Chondrocyte (in vitro differentiated cells): ENCODE measurements at regions not wholly inside any gene's neighbourhood (a gene's known extent, or its start where the extent isn't known, plus 50 kb on each side); places are given as distances from the start of the nearest gene placed in this dataset.

Experiments
- DNase-seq: peaks from one replicate; pipeline ENCODE4 v3.0.0; 2021; ENCODE audit warnings: mixed read lengths, low spot score
- H3K27ac Mint-ChIP-seq: one replicate; pipeline ENCODE4 v1.8.0; 2021; ENCODE audit warnings: mild to moderate bottlenecking, moderate library complexity, mixed read lengths; ENCODE audit not compliant: unreplicated experiment
- H3K27me3 Mint-ChIP-seq: 2 replicates; pipeline ENCODE4 v1.8.0; 2021; ENCODE audit warnings: low read depth, mixed read lengths
- H3K36me3 Mint-ChIP-seq: 2 replicates; pipeline ENCODE4 v1.8.0; 2021; ENCODE audit warnings: low read depth, mixed read lengths
- H3K4me1 Mint-ChIP-seq: 2 replicates; pipeline ENCODE4 v1.8.0; 2021; ENCODE audit warnings: low read depth, mild to moderate bottlenecking, mixed read lengths
- H3K4me3 Mint-ChIP-seq: one replicate; pipeline ENCODE4 v1.8.0; 2021; ENCODE audit warnings: mild to moderate bottlenecking, moderate library complexity, mixed read lengths; ENCODE audit not compliant: unreplicated experiment
- H3K9me3 Mint-ChIP-seq: 2 replicates; pipeline ENCODE4 v1.8.0; 2021; ENCODE audit warnings: low read depth, mixed read lengths
- CTCF ChIP-seq: fragments of 200-600 bp; sonication (generic); IDR thresholded peaks from 2 replicates; pipeline ENCODE4 v1.5.0; 2021; ENCODE audit warnings: antibody characterized with exemption, mild to moderate bottlenecking, moderate library complexity

- no peaks in the 10 kb centered on the region for H3K27me3 Mint-ChIP-seq
- TF ChIP-seq CTCF = no peak
- peaks cover 2% of the 10 kb centered on the region for H3K36me3 Mint-ChIP-seq
- H3K9me3 Mint-ChIP-seq = peaks cover 4% of the 10 kb centered on the region
- no peak overlapping the region for H3K4me3 Mint-ChIP-seq
- no peak overlapping the region for H3K27ac Mint-ChIP-seq
- H3K4me1 Mint-ChIP-seq = no peaks in the 10 kb centered on the region
- DNase-seq = no peak
Measured at GRCh38 chr2:217497843-217498377, 504.9 kb downstream of the TNS1 start.

- no peaks in the 10 kb centered on the region for H3K27me3 Mint-ChIP-seq
- H3K27ac Mint-ChIP-seq = no peak overlapping the region
- no peak for TF ChIP-seq CTCF
- DNase-seq = no peak
- peaks cover 2% of the 10 kb centered on the region for H3K36me3 Mint-ChIP-seq
- H3K4me3 Mint-ChIP-seq = no peak overlapping the region
- peaks cover 4% of the 10 kb centered on the region for H3K9me3 Mint-ChIP-seq
- H3K4me1 Mint-ChIP-seq = peaks cover 4% of the 10 kb centered on the region
Measured at GRCh38 chr2:217494557-217494956, 508.2 kb downstream of the TNS1 start.

- Mint-ChIP-seq H3K9me3 (peaks cover 4% of the 10 kb centered on the region), H3K4me3 (no peak overlapping the region), H3K27me3 (no peaks in the 10 kb centered on the region), H3K27ac (no peak overlapping the region), H3K36me3 (peaks cover 2% of the 10 kb centered on the region), H3K4me1 (peaks cover 14% of the 10 kb centered on the region)
- DNase-seq = no peak
- no peak for TF ChIP-seq CTCF
Measured at GRCh38 chr2:217491271-217491670, 511.5 kb downstream of the TNS1 start.

GRCh38 chr2:217489145-217489960, 513.4 kb downstream of the TNS1 start:
- peaks cover 14% of the 10 kb centered on the region for H3K4me1 Mint-ChIP-seq
- peak; percentile 72 for DNase-seq
- TF ChIP-seq CTCF = no peak
- H3K4me3 Mint-ChIP-seq = no peak overlapping the region
- peaks cover 2% of the 10 kb centered on the region for H3K36me3 Mint-ChIP-seq
- no peaks in the 10 kb centered on the region for H3K27me3 Mint-ChIP-seq
- peaks cover 4% of the 10 kb centered on the region for H3K9me3 Mint-ChIP-seq
- H3K27ac Mint-ChIP-seq = no peak overlapping the region

- Mint-ChIP-seq H3K4me1 (peaks cover 18% of the 10 kb centered on the region), H3K36me3 (peaks cover 4% of the 10 kb centered on the region), H3K27me3 (no peaks in the 10 kb centered on the region), H3K9me3 (peaks cover 2% of the 10 kb centered on the region), H3K4me3 (no peak overlapping the region), H3K27ac (no peak overlapping the region)
- TF ChIP-seq CTCF = no peak
- DNase-seq = no peak
Measured at GRCh38 chr2:217484046-217484445, 518.7 kb downstream of the TNS1 start.
